ENCODE measurements at regions not wholly inside any gene's neighbourhood (a gene's known extent, or its start where the extent isn't known, plus 50 kb on each side); places are given as distances from the start of the nearest gene placed in this dataset.
"Not testable (repeated sequence)": the region's sequence is repeated elsewhere in the genome, so short reads cannot be mapped to it uniquely, and the experiment has no call there.

DNA sequence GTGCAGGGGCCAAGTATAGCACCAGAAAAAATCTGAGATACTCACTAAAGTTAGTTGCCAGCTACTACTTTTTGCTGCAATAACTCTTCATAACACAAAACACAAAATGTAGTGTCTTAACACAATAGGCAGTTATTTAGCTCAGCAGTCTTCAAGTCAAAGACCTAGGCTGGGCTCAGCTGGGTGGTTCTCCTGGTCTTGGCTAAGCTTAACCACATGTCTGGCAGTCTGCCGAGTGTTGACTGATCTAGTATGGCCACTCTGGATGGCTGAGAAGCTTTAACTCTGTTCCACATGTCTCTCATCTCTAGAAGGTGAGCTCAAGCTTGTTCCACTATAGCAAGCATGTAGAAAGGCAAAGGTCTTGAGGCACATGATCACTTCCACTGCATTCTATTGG lies 451.6 kb downstream of the SOX11 start:
- peak; percentile 3 for DNase-seq

DNA sequence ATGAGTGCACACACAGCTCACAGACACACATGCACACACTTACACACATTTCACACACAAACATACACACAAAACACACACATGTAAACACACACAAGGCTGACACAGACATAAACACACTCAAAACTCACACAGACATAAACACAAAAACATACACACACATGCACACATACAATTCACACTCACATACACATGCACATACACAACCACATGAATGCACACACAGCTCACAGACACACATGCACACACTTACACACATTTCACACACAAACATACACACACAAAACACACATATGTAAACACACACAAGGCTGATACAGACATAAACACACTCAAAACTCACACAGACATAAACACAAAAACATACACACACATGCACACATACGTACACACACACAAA lies 455.0 kb downstream of the SOX11 start:
- not testable (repeated sequence) for DNase-seq

DNA sequence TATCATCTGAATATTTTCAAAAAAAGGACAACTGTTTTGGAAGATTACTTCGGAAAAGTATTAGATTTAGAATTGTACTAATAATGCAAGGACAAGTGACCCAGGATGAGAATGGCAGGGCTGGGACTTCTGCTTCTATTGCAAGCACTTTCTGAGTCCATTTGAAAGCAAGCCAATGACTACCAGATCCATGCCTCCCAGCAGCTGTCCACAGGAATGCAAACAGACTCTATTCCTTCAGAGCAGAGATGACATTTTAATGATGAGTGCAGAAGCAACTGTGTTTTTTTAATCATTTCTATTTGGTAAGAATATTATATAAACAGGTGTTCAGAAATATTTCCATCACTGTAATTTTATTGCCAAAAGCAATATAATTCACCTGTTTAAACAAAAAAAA lies 456.7 kb downstream of the SOX11 start:
- DNase-seq = no peak

- DNase-seq = no peak
Observed at GRCh38 chr2:6159606-6160005, 467.4 kb downstream of the SOX11 start.

GRCh38 chr2:6163932-6164331 lies 471.7 kb downstream of the SOX11 start:
- DNase-seq = no peak

- peak; percentile 46 for DNase-seq
Observed at GRCh38 chr2:6164986-6165747, 473.0 kb downstream of the SOX11 start.

- DNase-seq = no peak
Observed at GRCh38 chr2:6167592-6168138, 475.5 kb downstream of the SOX11 start.

DNA sequence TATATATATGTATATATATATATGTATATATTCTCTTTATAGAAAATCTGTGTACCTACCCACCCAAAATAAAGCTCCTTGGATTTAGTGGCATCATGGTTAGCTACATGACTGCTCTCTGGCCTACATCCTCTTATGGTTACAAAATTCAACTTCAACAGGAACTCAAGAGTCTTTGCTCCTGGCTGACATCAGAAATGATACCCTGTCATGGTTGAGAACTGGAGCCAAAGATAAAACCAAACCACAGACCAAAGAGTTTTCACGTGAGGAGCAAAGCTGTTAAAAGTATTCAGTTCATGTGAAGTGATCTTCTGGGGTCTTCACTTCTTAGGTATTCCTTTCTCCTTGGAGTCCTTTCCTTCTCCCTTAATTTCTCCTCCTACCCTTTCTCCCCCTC lies 476.3 kb downstream of the SOX11 start:
- DNase-seq = peak; percentile 79

- no peak for DNase-seq
Observed at GRCh38 chr2:6171294-6171693, 479.1 kb downstream of the SOX11 start.

- no peak for DNase-seq
Observed at GRCh38 chr2:6177811-6178210, 485.6 kb downstream of the SOX11 start.

DNA sequence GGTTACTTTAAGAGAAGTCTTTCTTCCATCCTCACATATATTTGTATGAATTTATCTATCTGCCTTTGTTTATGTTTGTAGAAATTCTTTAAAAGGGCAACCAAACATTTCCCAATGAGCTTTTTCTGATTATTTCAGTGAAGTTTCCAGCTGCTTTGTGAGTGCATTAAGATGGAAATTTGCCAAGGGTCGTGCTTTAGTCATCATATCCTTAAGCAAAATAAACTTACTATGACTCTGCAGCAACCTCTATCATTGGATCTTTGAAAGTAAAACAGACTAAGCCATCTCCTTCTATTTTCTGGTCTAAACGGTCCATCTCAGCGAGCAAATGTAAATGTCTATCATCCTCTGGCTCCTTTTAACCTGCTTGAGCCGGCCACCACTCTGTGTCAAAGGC lies 489.3 kb downstream of the SOX11 start:
- DNase-seq = no peak

DNA sequence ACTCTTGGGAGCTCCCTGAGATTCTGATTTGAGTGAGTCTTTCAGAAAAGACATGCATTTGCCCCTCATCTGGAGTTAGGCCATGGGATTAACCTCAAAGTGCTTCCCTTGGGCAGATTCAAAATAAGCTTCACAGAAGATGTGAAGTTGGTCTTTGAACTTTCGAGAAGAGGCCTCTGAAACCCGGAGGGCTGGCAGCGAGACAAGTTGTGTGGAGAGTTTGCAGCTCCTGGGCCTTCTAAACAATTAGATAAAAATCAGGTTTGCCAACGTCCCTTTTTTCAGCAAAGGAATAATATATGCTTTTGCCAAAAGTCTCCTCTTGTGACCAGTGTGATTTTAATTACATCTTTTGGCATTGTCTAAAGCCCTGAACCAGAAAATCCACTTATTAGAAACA lies 489.7 kb downstream of the SOX11 start:
- no peak for DNase-seq

DNA sequence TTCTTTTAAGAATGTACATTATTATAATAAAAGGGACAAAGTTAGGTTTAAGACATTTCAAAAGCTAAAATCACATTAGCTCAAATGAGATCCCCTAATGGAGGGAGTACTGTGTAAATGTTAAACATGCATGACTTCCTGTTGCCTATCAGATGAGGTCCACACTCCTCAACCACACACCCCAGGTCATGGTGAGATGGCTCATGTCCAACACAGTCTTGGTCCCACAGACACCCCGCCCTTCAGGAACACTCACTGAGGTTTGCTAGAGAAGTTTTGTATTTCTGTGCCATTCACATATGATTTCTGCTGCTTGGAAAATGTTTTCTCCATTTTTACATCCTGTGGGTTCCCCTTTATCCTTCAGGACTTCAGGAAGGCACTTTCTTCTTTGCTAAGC lies 491.0 kb downstream of the SOX11 start:
- DNase-seq = peak; percentile 9

- no peak for DNase-seq
Observed at GRCh38 chr2:6184532-6185292, 492.5 kb downstream of the SOX11 start.

GRCh38 chr2:6186332-6187151 lies 494.4 kb downstream of the SOX11 start:
- DNase-seq = no peak

DNA sequence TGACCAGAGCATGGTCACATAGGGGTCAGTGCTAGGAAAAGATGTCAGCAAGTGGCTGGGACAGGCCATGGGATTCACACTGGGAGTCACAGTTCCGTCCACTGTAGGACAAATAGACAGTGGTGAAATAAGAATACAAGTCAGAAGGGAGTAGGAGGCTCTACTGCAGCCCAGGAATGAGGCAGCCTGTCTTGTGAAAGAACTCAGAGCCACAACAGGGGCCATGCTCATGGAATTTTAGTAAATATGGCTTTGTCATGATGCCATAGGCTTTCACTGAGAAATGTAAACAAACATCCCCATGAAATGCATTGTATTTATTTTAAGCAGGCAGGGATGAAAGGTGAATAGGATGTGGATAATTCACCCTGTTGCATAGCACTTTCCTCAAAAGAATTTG lies 504.3 kb downstream of the SOX11 start:
- DNase-seq = no peak

GRCh38 chr2:6198370-6198919 lies 506.3 kb downstream of the SOX11 start:
- DNase-seq = not testable (repeated sequence)

- no peak for DNase-seq
Observed at GRCh38 chr2:6202756-6203155, 510.6 kb downstream of the SOX11 start.

DNA sequence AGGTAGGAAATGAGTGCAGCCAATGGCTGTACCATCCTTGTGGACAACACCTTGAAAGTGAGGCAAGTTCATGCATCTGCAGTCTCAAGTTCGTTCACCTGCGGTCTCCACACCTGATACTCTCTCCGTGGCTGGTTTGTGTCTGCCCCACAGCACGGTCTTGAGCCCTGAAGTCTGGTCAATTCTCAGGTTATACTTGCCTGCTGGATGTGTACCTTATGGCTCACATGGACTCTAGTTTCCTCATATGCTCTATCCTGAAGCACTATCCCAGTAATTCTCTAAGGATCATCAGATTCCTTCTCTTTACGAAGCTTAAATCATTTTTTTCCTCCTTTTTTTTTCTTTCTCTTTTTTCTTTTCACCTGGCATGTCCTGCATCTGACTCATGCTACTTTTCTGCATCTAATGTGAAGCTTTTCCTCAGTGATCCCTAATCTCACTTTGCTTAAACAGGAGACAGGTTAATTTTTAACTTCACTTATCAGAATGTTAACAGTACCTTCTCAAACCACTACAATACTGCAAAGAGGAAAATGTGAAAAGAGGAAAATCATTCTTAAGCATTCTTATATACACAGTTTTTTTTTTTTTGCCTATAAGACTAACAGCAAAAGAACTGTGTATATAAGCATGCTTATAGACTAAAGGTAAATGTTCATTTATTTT lies 511.2 kb downstream of the SOX11 start:
- DNase-seq = no peak

GRCh38 chr2:6206882-6207281 lies 514.7 kb downstream of the SOX11 start:
- DNase-seq = no peak

DNA sequence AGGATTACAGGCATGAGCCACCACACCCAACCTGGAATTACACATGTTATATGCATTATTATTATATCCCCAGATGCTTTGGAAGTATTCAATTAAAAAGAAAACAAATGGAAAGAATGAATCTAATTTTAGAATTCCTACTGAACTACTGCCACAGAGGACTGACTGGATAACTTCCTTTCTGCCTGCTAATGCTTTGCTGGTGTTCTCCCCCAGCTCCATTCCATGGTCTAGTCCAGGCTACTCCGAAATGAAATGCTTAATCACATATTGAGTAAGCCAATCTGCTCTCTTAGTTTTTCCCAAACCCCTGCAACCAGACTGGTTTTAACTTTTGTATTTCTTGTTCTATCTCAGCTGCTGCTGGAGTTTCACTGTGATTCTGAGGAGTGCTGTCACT lies 519.1 kb downstream of the SOX11 start:
- no peak for DNase-seq

- DNase-seq = no peak
Observed at GRCh38 chr2:6212491-6212890, 520.3 kb downstream of the SOX11 start.

Data from OCI-M1 (cell line).